Activated CD4-positive, alpha-beta T cell treated with anti-CD3 and anti-CD28 coated beads, Interleukin-2, amount 10 ng/mL, durations not matched to agents 24 days and 14 days (primary cell): ENCODE measurements at regions not wholly inside any gene's neighbourhood (a gene's known extent, or its start where the extent isn't known, plus 50 kb on each side); places are given as distances from the start of the nearest gene placed in this dataset.

Experiments
- DNase-seq: peaks from one replicate; pipeline ENCODE4 v3.0.0; 2022
- H3K27ac Mint-ChIP-seq: one replicate; pipeline ENCODE4 v1.8.0; 2022; ENCODE audit warnings: mild to moderate bottlenecking, mixed read lengths
- H3K27me3 Mint-ChIP-seq: one replicate; pipeline ENCODE4 v1.8.0; 2022; ENCODE audit warnings: mixed read lengths
- H3K36me3 Mint-ChIP-seq: one replicate; pipeline ENCODE4 v1.8.0; 2022; ENCODE audit warnings: low read depth, mild to moderate bottlenecking, mixed read lengths
- H3K4me1 Mint-ChIP-seq: one replicate; pipeline ENCODE4 v1.8.0; 2021; ENCODE audit warnings: mixed read lengths
- H3K4me3 Mint-ChIP-seq: one replicate; pipeline ENCODE4 v1.8.0; 2022; ENCODE audit warnings: mild to moderate bottlenecking, moderate library complexity, mixed read lengths
- H3K9me3 Mint-ChIP-seq: one replicate; pipeline ENCODE4 v1.8.0; 2021; ENCODE audit warnings: mixed read lengths
- intact Hi-C: fragments of 100-400 bp; cut with micrococcal nuclease; formaldehyde crosslinking; loops from one replicate; pipeline ENCODE4 v1.15.1; 2023

- no peaks in the 10 kb centered on the region for H3K4me1 Mint-ChIP-seq
- H3K9me3 Mint-ChIP-seq: no peaks in the 10 kb centered on the region
- peak; percentile 57 for DNase-seq
- intact Hi-C loops: no loop called here
- H3K27ac Mint-ChIP-seq: no peak overlapping the region
- peak overlapping the region; percentile 56 for H3K4me3 Mint-ChIP-seq
- peaks cover 45% of the 10 kb centered on the region for H3K27me3 Mint-ChIP-seq
- no peaks in the 10 kb centered on the region for H3K36me3 Mint-ChIP-seq
Measured at GRCh38 chr6:71420693-71421328, 132.2 kb downstream of the OGFRL1 start.

- Mint-ChIP-seq H3K4me3 (no peak overlapping the region), H3K9me3 (no peaks in the 10 kb centered on the region), H3K4me1 (no peaks in the 10 kb centered on the region), H3K27me3 (peaks cover 46% of the 10 kb centered on the region), H3K36me3 (no peaks in the 10 kb centered on the region), H3K27ac (no peak overlapping the region)
- DNase-seq: no peak
- intact Hi-C loops: no loop called here
Measured at GRCh38 chr6:71421611-71422010, 133.0 kb downstream of the OGFRL1 start.

- H3K27ac Mint-ChIP-seq: no peak overlapping the region
- intact Hi-C loops: no loop called here
Measured at GRCh38 chr6:71430018-71430417, 141.4 kb downstream of the OGFRL1 start.

GRCh38 chr6:71433441-71433840 lies 144.8 kb downstream of the OGFRL1 start:
- no peaks in the 10 kb centered on the region for H3K9me3 Mint-ChIP-seq
- DNase-seq: no peak
- H3K4me1 Mint-ChIP-seq: no peaks in the 10 kb centered on the region
- intact Hi-C loops: no loop called here
- H3K36me3 Mint-ChIP-seq: no peaks in the 10 kb centered on the region
- H3K27ac Mint-ChIP-seq: no peak overlapping the region
- no peak overlapping the region for H3K4me3 Mint-ChIP-seq
- peaks cover 2% of the 10 kb centered on the region for H3K27me3 Mint-ChIP-seq

More at GRCh38 chr6:71430018-71430417, 141.4 kb downstream of the OGFRL1 start:
- Mint-ChIP-seq H3K4me1 (no peaks in the 10 kb centered on the region), H3K27me3 (peaks cover 9% of the 10 kb centered on the region), H3K9me3 (no peaks in the 10 kb centered on the region), H3K4me3 (no peak overlapping the region), H3K36me3 (no peaks in the 10 kb centered on the region)
- no peak for DNase-seq

GRCh38 chr6:71444222-71444621 lies 155.6 kb downstream of the OGFRL1 start:
- DNase-seq: no peak
- H3K27me3 Mint-ChIP-seq: no peaks in the 10 kb centered on the region
- no peaks in the 10 kb centered on the region for H3K9me3 Mint-ChIP-seq
- H3K36me3 Mint-ChIP-seq: no peaks in the 10 kb centered on the region
- no peak overlapping the region for H3K27ac Mint-ChIP-seq
- H3K4me1 Mint-ChIP-seq: no peaks in the 10 kb centered on the region
- intact Hi-C loops: no loop called here
- no peak overlapping the region for H3K4me3 Mint-ChIP-seq

- intact Hi-C loops: no loop called here
- no peak overlapping the region for H3K27ac Mint-ChIP-seq
- H3K36me3 Mint-ChIP-seq: no peaks in the 10 kb centered on the region
- no peak for DNase-seq
- H3K27me3 Mint-ChIP-seq: no peaks in the 10 kb centered on the region
- H3K9me3 Mint-ChIP-seq: no peaks in the 10 kb centered on the region
- H3K4me3 Mint-ChIP-seq: no peak overlapping the region
- no peaks in the 10 kb centered on the region for H3K4me1 Mint-ChIP-seq
Measured at GRCh38 chr6:71446057-71446456, 157.4 kb downstream of the OGFRL1 start.

- H3K4me3 Mint-ChIP-seq: no peak overlapping the region
- no peaks in the 10 kb centered on the region for H3K9me3 Mint-ChIP-seq
- no peak for DNase-seq
- H3K4me1 Mint-ChIP-seq: no peaks in the 10 kb centered on the region
- H3K27me3 Mint-ChIP-seq: no peaks in the 10 kb centered on the region
- intact Hi-C loops: no loop called here
- no peak overlapping the region for H3K27ac Mint-ChIP-seq
- H3K36me3 Mint-ChIP-seq: no peaks in the 10 kb centered on the region
Measured at GRCh38 chr6:71446470-71446869, 157.9 kb downstream of the OGFRL1 start.

- no peaks in the 10 kb centered on the region for H3K4me1 Mint-ChIP-seq
- H3K4me3 Mint-ChIP-seq: no peak overlapping the region
- H3K36me3 Mint-ChIP-seq: no peaks in the 10 kb centered on the region
- no peaks in the 10 kb centered on the region for H3K9me3 Mint-ChIP-seq
- no peaks in the 10 kb centered on the region for H3K27me3 Mint-ChIP-seq
- DNase-seq: no peak
- no peak overlapping the region for H3K27ac Mint-ChIP-seq
- intact Hi-C loops: no loop called here
Measured at GRCh38 chr6:71452697-71453370, 164.2 kb downstream of the OGFRL1 start.

GRCh38 chr6:71453371-71453706 lies 164.7 kb downstream of the OGFRL1 start:
- Mint-ChIP-seq H3K4me3 (no peak overlapping the region), H3K9me3 (no peaks in the 10 kb centered on the region), H3K27me3 (no peaks in the 10 kb centered on the region), H3K36me3 (no peaks in the 10 kb centered on the region), H3K27ac (no peak overlapping the region), H3K4me1 (no peaks in the 10 kb centered on the region)
- no peak for DNase-seq
- intact Hi-C loops: no loop called here

- no peaks in the 10 kb centered on the region for H3K9me3 Mint-ChIP-seq
- no peaks in the 10 kb centered on the region for H3K27me3 Mint-ChIP-seq
- intact Hi-C loops: no loop called here
- no peak for DNase-seq
- H3K4me1 Mint-ChIP-seq: no peaks in the 10 kb centered on the region
- no peak overlapping the region for H3K27ac Mint-ChIP-seq
- no peak overlapping the region for H3K4me3 Mint-ChIP-seq
- no peaks in the 10 kb centered on the region for H3K36me3 Mint-ChIP-seq
Measured at GRCh38 chr6:71454056-71454455, 165.4 kb downstream of the OGFRL1 start.

GRCh38 chr6:71457929-71458328 lies 169.3 kb downstream of the OGFRL1 start:
- Mint-ChIP-seq H3K36me3 (no peaks in the 10 kb centered on the region), H3K4me1 (no peaks in the 10 kb centered on the region), H3K27ac (no peak overlapping the region), H3K9me3 (no peaks in the 10 kb centered on the region), H3K4me3 (no peak overlapping the region), H3K27me3 (no peaks in the 10 kb centered on the region)
- intact Hi-C loops: no loop called here
- no peak for DNase-seq

- intact Hi-C loops: no loop called here
- no peaks in the 10 kb centered on the region for H3K36me3 Mint-ChIP-seq
- no peaks in the 10 kb centered on the region for H3K4me1 Mint-ChIP-seq
- H3K27me3 Mint-ChIP-seq: no peaks in the 10 kb centered on the region
- no peak overlapping the region for H3K27ac Mint-ChIP-seq
- H3K9me3 Mint-ChIP-seq: no peaks in the 10 kb centered on the region
- DNase-seq: no peak
- H3K4me3 Mint-ChIP-seq: no peak overlapping the region
Measured at GRCh38 chr6:71459162-71459561, 170.6 kb downstream of the OGFRL1 start.

GRCh38 chr6:71460933-71461332 lies 172.3 kb downstream of the OGFRL1 start:
- no peaks in the 10 kb centered on the region for H3K36me3 Mint-ChIP-seq

GRCh38 chr6:71463061-71463460 lies 174.4 kb downstream of the OGFRL1 start:
- intact Hi-C loops: no loop called here
- Mint-ChIP-seq H3K27ac (no peak overlapping the region), H3K9me3 (no peaks in the 10 kb centered on the region), H3K4me1 (no peaks in the 10 kb centered on the region), H3K27me3 (no peaks in the 10 kb centered on the region), H3K4me3 (no peak overlapping the region), H3K36me3 (no peaks in the 10 kb centered on the region)
- DNase-seq: no peak

More at GRCh38 chr6:71460933-71461332, 172.3 kb downstream of the OGFRL1 start:
- H3K27ac Mint-ChIP-seq: no peak overlapping the region
- no peaks in the 10 kb centered on the region for H3K4me1 Mint-ChIP-seq
- H3K9me3 Mint-ChIP-seq: no peaks in the 10 kb centered on the region
- no peaks in the 10 kb centered on the region for H3K27me3 Mint-ChIP-seq
- DNase-seq: no peak
- intact Hi-C loops: no loop called here
- no peak overlapping the region for H3K4me3 Mint-ChIP-seq

GRCh38 chr6:71465096-71465495 lies 176.5 kb downstream of the OGFRL1 start:
- Mint-ChIP-seq H3K27ac (no peak overlapping the region), H3K9me3 (no peaks in the 10 kb centered on the region), H3K36me3 (no peaks in the 10 kb centered on the region), H3K27me3 (no peaks in the 10 kb centered on the region), H3K4me3 (no peak overlapping the region), H3K4me1 (no peaks in the 10 kb centered on the region)
- intact Hi-C loops: no loop called here
- DNase-seq: no peak
